HEK293 (cell line): ENCODE measurements at regions not wholly inside any gene's neighbourhood (a gene's known extent, or its start where the extent isn't known, plus 50 kb on each side); places are given as distances from the start of the nearest gene placed in this dataset.

Experiments
- FEZF1 ChIP-seq: fragments of 450-650 bp; formaldehyde crosslinking; IDR thresholded peaks from 2 replicates; pipeline ENCODE4 v1.5.1; 2016; ENCODE audit warnings: missing biosample characterization, missing genetic modification characterization
- GFI1B ChIP-seq: fragments of 450-650 bp; formaldehyde crosslinking; IDR thresholded peaks from 2 replicates; pipeline ENCODE4 v1.5.1; 2016; ENCODE audit warnings: missing biosample characterization, missing genetic modification characterization
- GLI2 ChIP-seq: fragments of 450-650 bp; formaldehyde crosslinking; IDR thresholded peaks from 2 replicates; pipeline ENCODE4; 2017; ENCODE audit warnings: missing biosample characterization, missing genetic modification characterization, low read depth, borderline replicate concordance
- GLIS1 ChIP-seq: fragments of 450-650 bp; formaldehyde crosslinking; IDR thresholded peaks from 2 replicates; pipeline ENCODE4 v1.5.1; 2016; ENCODE audit warnings: missing biosample characterization, missing genetic modification characterization
- HOXD13 ChIP-seq: sonication (generic); formaldehyde crosslinking; IDR thresholded peaks from 2 replicates; pipeline ENCODE4 v1.8.0; 2022; ENCODE audit warnings: missing genetic modification reagents, borderline replicate concordance
- KLF10 ChIP-seq: fragments of 450-650 bp; IDR thresholded peaks from 2 replicates; pipeline ENCODE4 v1.5.1; 2018; ENCODE audit warnings: missing biosample characterization, mild to moderate bottlenecking, missing genetic modification characterization
- MYNN ChIP-seq: fragments of 450-650 bp; formaldehyde crosslinking; IDR thresholded peaks from 2 replicates; pipeline ENCODE4 v1.5.1; 2016; ENCODE audit warnings: missing biosample characterization, missing genetic modification characterization, borderline replicate concordance
- MZF1 ChIP-seq: fragments of 450-650 bp; formaldehyde crosslinking; IDR thresholded peaks from 2 replicates; pipeline ENCODE4 v1.5.1; 2017; ENCODE audit warnings: missing biosample characterization, missing genetic modification characterization, borderline replicate concordance
- OVOL3 ChIP-seq: fragments of 450-650 bp; formaldehyde crosslinking; IDR thresholded peaks from 2 replicates; pipeline ENCODE4 v1.5.1; 2016; ENCODE audit warnings: missing biosample characterization, missing genetic modification characterization
- ZNF133 ChIP-seq: fragments of 450-650 bp; formaldehyde crosslinking; IDR thresholded peaks from 2 replicates; pipeline ENCODE4 v1.5.1; 2016; ENCODE audit warnings: missing biosample characterization, missing genetic modification characterization
- ZNF155 ChIP-seq: fragments of 450-650 bp; formaldehyde crosslinking; IDR thresholded peaks from 2 replicates; pipeline ENCODE4 v1.5.1; 2016; ENCODE audit warnings: missing biosample characterization, missing genetic modification characterization
- ZNF157 ChIP-seq: fragments of 450-650 bp; formaldehyde crosslinking; IDR thresholded peaks from 2 replicates; pipeline ENCODE4 v1.5.1; 2016; ENCODE audit warnings: missing biosample characterization, missing genetic modification characterization
- ZNF248 ChIP-seq: fragments of 450-650 bp; formaldehyde crosslinking; IDR thresholded peaks from 2 replicates; pipeline ENCODE4 v1.5.1; 2017; ENCODE audit warnings: missing biosample characterization, missing genetic modification characterization
- ZNF274 ChIP-seq, 2 experiments: fragments of 200-500 bp in 1 of 2; fragments of 450-650 bp in 1 of 2; sonication (Bioruptor generic) in 1 of 2; formaldehyde crosslinking in 1 of 2; IDR thresholded peaks; 2 replicates each; pipeline versions ENCODE4 v1.5.1 to v1.6.1; 2014 to 2016; ENCODE audit warnings: borderline replicate concordance in 1 of 2, inconsistent platforms in 1 of 2, low read length in 1 of 2, missing biosample characterization in 1 of 2, missing genetic modification characterization in 1 of 2
- ZNF391 ChIP-seq: fragments of 450-650 bp; formaldehyde crosslinking; IDR thresholded peaks from 2 replicates; pipeline ENCODE4 v1.5.1; 2016; ENCODE audit warnings: low read depth, missing biosample characterization, missing genetic modification characterization, borderline replicate concordance
- ZNF404 ChIP-seq: fragments of 450-650 bp; formaldehyde crosslinking; IDR thresholded peaks from 2 replicates; pipeline ENCODE4 v1.5.1; 2017; ENCODE audit warnings: missing biosample characterization, missing genetic modification characterization
- ZNF549 ChIP-seq: fragments of 450-650 bp; IDR thresholded peaks from 2 replicates; pipeline ENCODE4 v1.5.1; 2018; ENCODE audit warnings: missing biosample characterization, missing genetic modification characterization, mild to moderate bottlenecking, inconsistent platforms, moderate library complexity
- ZNF600 ChIP-seq: fragments of 450-650 bp; formaldehyde crosslinking; IDR thresholded peaks from 2 replicates; pipeline ENCODE4 v1.5.1; 2016; ENCODE audit warnings: missing biosample characterization, missing genetic modification characterization
- ZNF621 ChIP-seq: fragments of 450-650 bp; formaldehyde crosslinking; IDR thresholded peaks from 2 replicates; pipeline ENCODE4 v1.5.1; 2017; ENCODE audit warnings: missing biosample characterization, missing genetic modification characterization
- ZNF747 ChIP-seq: fragments of 450-650 bp; formaldehyde crosslinking; IDR thresholded peaks from 2 replicates; pipeline ENCODE4 v1.5.1; 2016; ENCODE audit warnings: missing biosample characterization, missing genetic modification characterization
- ZSCAN23 ChIP-seq: fragments of 450-650 bp; formaldehyde crosslinking; IDR thresholded peaks from 2 replicates; pipeline ENCODE4 v1.5.1; 2016; ENCODE audit warnings: missing biosample characterization, missing genetic modification characterization
- ZSCAN30 ChIP-seq: fragments of 450-650 bp; IDR thresholded peaks from 2 replicates; pipeline ENCODE4 v1.5.1; 2018; ENCODE audit warnings: missing biosample characterization, mild to moderate bottlenecking, missing genetic modification characterization, moderate library complexity
- TF ChIP-seq, protein P1 (sequence below): fragments of 450-650 bp; formaldehyde crosslinking; IDR thresholded peaks from 2 replicates; pipeline ENCODE4 v1.5.1; 2017; ENCODE audit warnings: missing biosample characterization, missing genetic modification characterization
- TF ChIP-seq, protein P2 (sequence below): IDR thresholded peaks from 2 replicates; pipeline ENCODE4 v1.6.1; 2011; ENCODE audit warnings: mild to moderate bottlenecking, low read depth, low read length, borderline replicate concordance
- TF ChIP-seq, protein P3 (sequence below): fragments of 450-650 bp; formaldehyde crosslinking; IDR thresholded peaks from 2 replicates; pipeline ENCODE4 v1.5.1; 2016; ENCODE audit warnings: missing biosample characterization, missing genetic modification characterization
- TF ChIP-seq, protein P4 (sequence below): fragments of 450-650 bp; formaldehyde crosslinking; IDR thresholded peaks from 2 replicates; pipeline ENCODE4 v1.5.1; 2016; ENCODE audit warnings: missing biosample characterization, missing genetic modification characterization, borderline replicate concordance
- TF ChIP-seq, protein P5 (sequence below): fragments of 450-650 bp; formaldehyde crosslinking; IDR thresholded peaks from 2 replicates; pipeline ENCODE4 v1.5.1; 2017; ENCODE audit warnings: missing biosample characterization, missing genetic modification characterization

DNA sequence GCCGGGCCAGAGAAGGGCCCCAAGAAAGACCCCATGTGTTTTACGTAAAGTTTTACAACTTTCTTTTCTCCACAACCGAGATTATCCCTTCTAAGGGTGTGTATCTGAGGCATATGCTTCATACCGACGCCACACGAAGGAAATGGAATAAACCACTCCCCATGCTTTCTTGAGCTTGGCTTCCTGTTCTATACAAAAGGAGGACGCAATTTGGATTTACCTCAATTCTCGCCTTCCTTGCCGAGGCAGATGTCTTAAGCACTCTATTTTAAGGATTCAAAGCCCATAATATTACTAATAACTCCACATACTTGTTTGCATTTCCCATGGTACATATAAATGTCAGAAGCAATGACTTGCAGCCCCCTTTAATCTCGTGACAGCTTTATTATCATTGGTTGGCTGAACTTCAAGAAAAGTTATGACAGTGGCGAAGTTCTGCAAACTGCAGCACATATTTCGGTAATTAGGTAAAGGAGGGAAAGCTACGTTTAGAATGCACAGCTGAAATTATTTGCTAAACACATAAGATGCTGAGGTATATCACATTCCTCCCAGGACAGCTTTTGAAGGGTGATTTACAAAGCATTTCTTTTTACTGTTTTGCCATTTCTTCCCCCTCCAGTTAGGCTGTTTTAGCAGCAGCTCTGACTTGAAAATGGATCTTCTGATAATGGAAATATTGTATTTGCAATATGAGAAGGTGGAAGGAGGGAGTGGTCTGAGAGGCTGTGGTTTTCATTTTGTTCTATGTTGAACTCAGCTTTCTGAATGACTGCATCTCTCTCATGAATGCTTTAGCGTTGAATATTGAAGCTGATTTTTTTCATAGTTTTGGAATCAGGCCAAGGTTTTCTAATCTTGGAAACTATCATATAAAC, 330.5 kb downstream of the EPHA7 start (continued):
- TF ChIP-seq FEZF1 (peak; percentile 93), ZNF248 (tag by site-specific recombination) (no peak), GFI1B (tag by site-specific recombination) (peak; percentile 48; the same call in 1 of the 2 replicates), ZNF600 (tag by site-specific recombination) (peak; percentile 96), GLI2 (tag by site-specific recombination) (peak; percentile 74; the same call in 1 of the 2 replicates), MZF1 (tag by site-specific recombination) (peak; percentile 64; the same call in 1 of the 2 replicates), ZNF391 (tag by site-specific recombination) (peak; percentile 39; the same call in 1 of the 2 replicates), ZNF549 (tag by site-specific recombination) (peak; percentile 40; the same call in 1 of the 2 replicates), GLIS1 (tag by site-specific recombination) (no peak), ZNF133 (tag by site-specific recombination) (no peak), ZSCAN30 (tag by site-specific recombination) (peak; percentile 7), ZNF274 (IDR thresholded peaks at IDR 0.05; ENCODE audit: low read length) (no peak), ZNF274 (tag by site-specific recombination; IDR thresholded peaks at IDR 0.05; ENCODE audit: borderline replicate concordance) (no peak), ZNF155 (no peak), HOXD13 (peak; percentile 91; the same call in 1 of the 2 replicates), MYNN (tag by site-specific recombination) (peak; percentile 42; the same call in 1 of the 2 replicates), ZNF404 (tag by site-specific recombination) (no peak), ZNF157 (tag by site-specific recombination) (no peak), OVOL3 (tag by site-specific recombination) (peak; percentile 69; the same call in 1 of the 2 replicates), ZSCAN23 (tag by site-specific recombination) (0 out of 2 replicates have a peak, but pooled peaks have one; percentile 49), ZNF747 (tag by site-specific recombination) (no peak), ZNF621 (tag by site-specific recombination) (no peak), KLF10 (tag by site-specific recombination) (peak; percentile 93)
- TF ChIP-seq, protein P1, sequence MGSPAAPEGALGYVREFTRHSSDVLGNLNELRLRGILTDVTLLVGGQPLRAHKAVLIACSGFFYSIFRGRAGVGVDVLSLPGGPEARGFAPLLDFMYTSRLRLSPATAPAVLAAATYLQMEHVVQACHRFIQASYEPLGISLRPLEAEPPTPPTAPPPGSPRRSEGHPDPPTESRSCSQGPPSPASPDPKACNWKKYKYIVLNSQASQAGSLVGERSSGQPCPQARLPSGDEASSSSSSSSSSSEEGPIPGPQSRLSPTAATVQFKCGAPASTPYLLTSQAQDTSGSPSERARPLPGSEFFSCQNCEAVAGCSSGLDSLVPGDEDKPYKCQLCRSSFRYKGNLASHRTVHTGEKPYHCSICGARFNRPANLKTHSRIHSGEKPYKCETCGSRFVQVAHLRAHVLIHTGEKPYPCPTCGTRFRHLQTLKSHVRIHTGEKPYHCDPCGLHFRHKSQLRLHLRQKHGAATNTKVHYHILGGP = no peak; the same call in 1 of the 2 replicates
- TF ChIP-seq, protein P2, sequence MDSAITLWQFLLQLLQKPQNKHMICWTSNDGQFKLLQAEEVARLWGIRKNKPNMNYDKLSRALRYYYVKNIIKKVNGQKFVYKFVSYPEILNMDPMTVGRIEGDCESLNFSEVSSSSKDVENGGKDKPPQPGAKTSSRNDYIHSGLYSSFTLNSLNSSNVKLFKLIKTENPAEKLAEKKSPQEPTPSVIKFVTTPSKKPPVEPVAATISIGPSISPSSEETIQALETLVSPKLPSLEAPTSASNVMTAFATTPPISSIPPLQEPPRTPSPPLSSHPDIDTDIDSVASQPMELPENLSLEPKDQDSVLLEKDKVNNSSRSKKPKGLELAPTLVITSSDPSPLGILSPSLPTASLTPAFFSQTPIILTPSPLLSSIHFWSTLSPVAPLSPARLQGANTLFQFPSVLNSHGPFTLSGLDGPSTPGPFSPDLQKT = no peak
- TF ChIP-seq, protein P3, sequence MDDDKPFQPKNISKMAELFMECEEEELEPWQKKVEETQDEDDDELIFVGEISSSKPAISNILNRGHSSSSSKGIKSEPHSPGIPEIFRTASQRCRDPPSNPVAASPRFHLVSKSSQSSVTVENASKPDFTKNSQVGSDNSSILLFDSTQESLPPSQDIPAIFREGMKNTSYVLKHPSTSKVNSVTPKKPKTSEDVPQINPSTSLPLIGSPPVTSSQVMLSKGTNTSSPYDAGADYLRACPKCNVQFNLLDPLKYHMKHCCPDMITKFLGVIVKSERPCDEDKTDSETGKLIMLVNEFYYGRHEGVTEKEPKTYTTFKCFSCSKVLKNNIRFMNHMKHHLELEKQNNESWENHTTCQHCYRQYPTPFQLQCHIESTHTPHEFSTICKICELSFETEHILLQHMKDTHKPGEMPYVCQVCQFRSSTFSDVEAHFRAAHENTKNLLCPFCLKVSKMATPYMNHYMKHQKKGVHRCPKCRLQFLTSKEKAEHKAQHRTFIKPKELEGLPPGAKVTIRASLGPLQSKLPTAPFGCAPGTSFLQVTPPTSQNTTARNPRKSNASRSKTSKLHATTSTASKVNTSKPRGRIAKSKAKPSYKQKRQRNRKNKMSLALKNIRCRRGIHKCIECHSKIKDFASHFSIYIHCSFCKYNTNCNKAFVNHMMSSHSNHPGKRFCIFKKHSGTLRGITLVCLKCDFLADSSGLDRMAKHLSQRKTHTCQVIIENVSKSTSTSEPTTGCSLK (tag by site-specific recombination) = no peak
- TF ChIP-seq, protein P4, sequence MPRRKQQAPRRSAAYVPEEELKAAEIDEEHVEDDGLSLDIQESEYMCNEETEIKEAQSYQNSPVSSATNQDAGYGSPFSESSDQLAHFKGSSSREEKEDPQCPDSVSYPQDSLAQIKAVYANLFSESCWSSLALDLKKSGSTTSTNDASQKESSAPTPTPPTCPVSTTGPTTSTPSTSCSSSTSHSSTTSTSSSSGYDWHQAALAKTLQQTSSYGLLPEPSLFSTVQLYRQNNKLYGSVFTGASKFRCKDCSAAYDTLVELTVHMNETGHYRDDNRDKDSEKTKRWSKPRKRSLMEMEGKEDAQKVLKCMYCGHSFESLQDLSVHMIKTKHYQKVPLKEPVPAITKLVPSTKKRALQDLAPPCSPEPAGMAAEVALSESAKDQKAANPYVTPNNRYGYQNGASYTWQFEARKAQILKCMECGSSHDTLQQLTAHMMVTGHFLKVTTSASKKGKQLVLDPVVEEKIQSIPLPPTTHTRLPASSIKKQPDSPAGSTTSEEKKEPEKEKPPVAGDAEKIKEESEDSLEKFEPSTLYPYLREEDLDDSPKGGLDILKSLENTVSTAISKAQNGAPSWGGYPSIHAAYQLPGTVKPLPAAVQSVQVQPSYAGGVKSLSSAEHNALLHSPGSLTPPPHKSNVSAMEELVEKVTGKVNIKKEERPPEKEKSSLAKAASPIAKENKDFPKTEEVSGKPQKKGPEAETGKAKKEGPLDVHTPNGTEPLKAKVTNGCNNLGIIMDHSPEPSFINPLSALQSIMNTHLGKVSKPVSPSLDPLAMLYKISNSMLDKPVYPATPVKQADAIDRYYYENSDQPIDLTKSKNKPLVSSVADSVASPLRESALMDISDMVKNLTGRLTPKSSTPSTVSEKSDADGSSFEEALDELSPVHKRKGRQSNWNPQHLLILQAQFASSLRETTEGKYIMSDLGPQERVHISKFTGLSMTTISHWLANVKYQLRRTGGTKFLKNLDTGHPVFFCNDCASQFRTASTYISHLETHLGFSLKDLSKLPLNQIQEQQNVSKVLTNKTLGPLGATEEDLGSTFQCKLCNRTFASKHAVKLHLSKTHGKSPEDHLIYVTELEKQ (tag by site-specific recombination) = peak; percentile 65
- TF ChIP-seq, protein P5, sequence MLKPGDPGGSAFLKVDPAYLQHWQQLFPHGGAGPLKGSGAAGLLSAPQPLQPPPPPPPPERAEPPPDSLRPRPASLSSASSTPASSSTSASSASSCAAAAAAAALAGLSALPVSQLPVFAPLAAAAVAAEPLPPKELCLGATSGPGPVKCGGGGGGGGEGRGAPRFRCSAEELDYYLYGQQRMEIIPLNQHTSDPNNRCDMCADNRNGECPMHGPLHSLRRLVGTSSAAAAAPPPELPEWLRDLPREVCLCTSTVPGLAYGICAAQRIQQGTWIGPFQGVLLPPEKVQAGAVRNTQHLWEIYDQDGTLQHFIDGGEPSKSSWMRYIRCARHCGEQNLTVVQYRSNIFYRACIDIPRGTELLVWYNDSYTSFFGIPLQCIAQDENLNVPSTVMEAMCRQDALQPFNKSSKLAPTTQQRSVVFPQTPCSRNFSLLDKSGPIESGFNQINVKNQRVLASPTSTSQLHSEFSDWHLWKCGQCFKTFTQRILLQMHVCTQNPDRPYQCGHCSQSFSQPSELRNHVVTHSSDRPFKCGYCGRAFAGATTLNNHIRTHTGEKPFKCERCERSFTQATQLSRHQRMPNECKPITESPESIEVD (tag by site-specific recombination) = peak; percentile 97
